ENCODE measurements at regions not wholly inside any gene's neighbourhood (a gene's known extent, or its start where the extent isn't known, plus 50 kb on each side); places are given as distances from the start of the nearest gene placed in this dataset.

GRCh38 chr3:81432456-81432855 lies 329.0 kb downstream of the GBE1 start:
- Histone ChIP-seq H3K4me3 (no peak overlapping the region), H3K9me3 (no peaks in the 10 kb centered on the region), H3K36me3 (no peaks in the 10 kb centered on the region), H3K27me3 (no peaks in the 10 kb centered on the region), H3K27ac (no peak overlapping the region), H3K4me1 (no peaks in the 10 kb centered on the region)
- no peak for DNase-seq
- TF ChIP-seq CTCF (IDR thresholded peaks at IDR 0.05), result no peak
- ATAC-seq, result no peak
- intact Hi-C loops (cut with DNase I), result no loop called here

GRCh38 chr3:81426826-81427577 lies 334.4 kb downstream of the GBE1 start:
- ATAC-seq, result no peak
- no peaks in the 10 kb centered on the region for H3K9me3 ChIP-seq
- H3K4me1 ChIP-seq, result no peaks in the 10 kb centered on the region
- no peak for DNase-seq
- H3K36me3 ChIP-seq, result no peaks in the 10 kb centered on the region
- H3K27me3 ChIP-seq, result no peaks in the 10 kb centered on the region
- intact Hi-C loops (cut with DNase I), result no loop called here
- no peak overlapping the region for H3K27ac ChIP-seq
- H3K4me3 ChIP-seq, result no peak overlapping the region
- no peak for TF ChIP-seq CTCF (IDR thresholded peaks at IDR 0.05)

GRCh38 chr3:81425198-81425868 lies 336.1 kb downstream of the GBE1 start:
- intact Hi-C loops (cut with DNase I), result no loop called here
- no peaks in the 10 kb centered on the region for H3K9me3 ChIP-seq
- DNase-seq (no peak), ATAC-seq (no peak)
- H3K36me3 ChIP-seq, result no peaks in the 10 kb centered on the region
- TF ChIP-seq CTCF (IDR thresholded peaks at IDR 0.05), result no peak
- no peaks in the 10 kb centered on the region for H3K27me3 ChIP-seq
- no peaks in the 10 kb centered on the region for H3K4me1 ChIP-seq
- H3K4me3 ChIP-seq, result no peak overlapping the region
- no peak overlapping the region for H3K27ac ChIP-seq

- H3K27me3 ChIP-seq, result no peaks in the 10 kb centered on the region
- no peaks in the 10 kb centered on the region for H3K4me1 ChIP-seq
- intact Hi-C loops (cut with DNase I), result no loop called here
- H3K36me3 ChIP-seq, result no peaks in the 10 kb centered on the region
- H3K27ac ChIP-seq, result no peak overlapping the region
- DNase-seq (no peak), ATAC-seq (no peak)
- peak; percentile 51 for TF ChIP-seq CTCF (IDR thresholded peaks at IDR 0.05)
- H3K4me3 ChIP-seq, result no peak overlapping the region
- no peaks in the 10 kb centered on the region for H3K9me3 ChIP-seq
Observed at GRCh38 chr3:81419228-81419627, 342.2 kb downstream of the GBE1 start.

- Histone ChIP-seq H3K9me3 (no peaks in the 10 kb centered on the region), H3K4me1 (no peaks in the 10 kb centered on the region), H3K27me3 (no peaks in the 10 kb centered on the region), H3K36me3 (no peaks in the 10 kb centered on the region), H3K4me3 (no peak overlapping the region), H3K27ac (no peak overlapping the region)
- intact Hi-C loops (cut with DNase I), result no loop called here
- no peak for ATAC-seq
- no peak for TF ChIP-seq CTCF (IDR thresholded peaks at IDR 0.05)
- DNase-seq, result no peak
Observed at GRCh38 chr3:81416812-81417211, 344.6 kb downstream of the GBE1 start.

Data from upper lobe of right lung (tissue), 1 donor.